ENCODE measurements at regions not wholly inside any gene's neighbourhood (a gene's known extent, or its start where the extent isn't known, plus 50 kb on each side); places are given as distances from the start of the nearest gene placed in this dataset.

DNA sequence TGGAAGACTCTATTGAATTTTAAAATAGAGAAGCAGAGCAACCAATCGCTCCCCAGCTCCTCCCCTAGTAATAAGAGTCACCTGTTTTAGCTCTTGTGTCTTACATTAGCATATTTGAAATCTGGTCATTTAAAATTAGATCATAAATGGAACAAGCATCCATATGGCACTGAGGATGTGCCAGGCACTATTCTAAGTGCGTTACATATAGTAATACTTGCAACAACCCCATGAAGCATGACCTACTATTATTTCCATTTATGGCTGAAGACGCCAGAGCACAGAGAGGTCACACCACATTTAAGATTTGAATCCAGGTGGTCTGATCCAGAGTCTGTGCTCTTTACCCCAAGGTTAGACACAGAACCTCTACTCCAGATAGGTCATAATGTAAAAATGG lies 82.0 kb upstream of the HIVEP3 start:
- no peak for DNase-seq (ENCODE audit: low spot score)
- in situ Hi-C loops (cut with MboI; ENCODE audit: low pct_unique_long_range_greater_than_20kb, low sequenced_read_pairs, unreplicated experiment): no loop called here
- TF ChIP-seq, protein P1, sequence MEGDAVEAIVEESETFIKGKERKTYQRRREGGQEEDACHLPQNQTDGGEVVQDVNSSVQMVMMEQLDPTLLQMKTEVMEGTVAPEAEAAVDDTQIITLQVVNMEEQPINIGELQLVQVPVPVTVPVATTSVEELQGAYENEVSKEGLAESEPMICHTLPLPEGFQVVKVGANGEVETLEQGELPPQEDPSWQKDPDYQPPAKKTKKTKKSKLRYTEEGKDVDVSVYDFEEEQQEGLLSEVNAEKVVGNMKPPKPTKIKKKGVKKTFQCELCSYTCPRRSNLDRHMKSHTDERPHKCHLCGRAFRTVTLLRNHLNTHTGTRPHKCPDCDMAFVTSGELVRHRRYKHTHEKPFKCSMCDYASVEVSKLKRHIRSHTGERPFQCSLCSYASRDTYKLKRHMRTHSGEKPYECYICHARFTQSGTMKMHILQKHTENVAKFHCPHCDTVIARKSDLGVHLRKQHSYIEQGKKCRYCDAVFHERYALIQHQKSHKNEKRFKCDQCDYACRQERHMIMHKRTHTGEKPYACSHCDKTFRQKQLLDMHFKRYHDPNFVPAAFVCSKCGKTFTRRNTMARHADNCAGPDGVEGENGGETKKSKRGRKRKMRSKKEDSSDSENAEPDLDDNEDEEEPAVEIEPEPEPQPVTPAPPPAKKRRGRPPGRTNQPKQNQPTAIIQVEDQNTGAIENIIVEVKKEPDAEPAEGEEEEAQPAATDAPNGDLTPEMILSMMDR (IDR thresholded peaks at IDR 0.05; ENCODE audit: extremely low read depth, insufficient read depth, missing control alignments): no peak

DNA sequence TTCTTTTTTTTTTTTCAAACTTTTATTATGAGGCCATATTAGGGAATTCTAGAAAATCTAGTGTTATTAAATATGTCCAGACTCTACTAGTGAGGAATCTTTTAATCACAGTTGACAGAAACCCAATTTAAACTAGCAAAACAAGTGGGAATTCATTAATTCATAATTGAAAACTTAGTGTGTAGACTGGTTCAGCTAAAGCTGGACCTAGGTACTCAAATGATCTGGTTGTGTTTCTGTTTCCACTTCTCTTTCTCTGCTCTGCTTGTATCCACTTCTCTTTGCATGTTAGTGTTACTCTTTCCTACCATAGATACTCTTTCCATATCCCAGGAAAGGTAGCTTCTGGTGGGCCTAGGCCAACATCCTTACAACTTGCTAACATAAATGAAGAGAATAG lies 81.2 kb upstream of the HIVEP3 start:
- no peak for DNase-seq (ENCODE audit: low spot score)
- in situ Hi-C loops (cut with MboI; ENCODE audit: low pct_unique_long_range_greater_than_20kb, low sequenced_read_pairs, unreplicated experiment): no loop called here
- TF ChIP-seq, protein P1 (IDR thresholded peaks at IDR 0.05; ENCODE audit: extremely low read depth, insufficient read depth, missing control alignments): no peak

DNA sequence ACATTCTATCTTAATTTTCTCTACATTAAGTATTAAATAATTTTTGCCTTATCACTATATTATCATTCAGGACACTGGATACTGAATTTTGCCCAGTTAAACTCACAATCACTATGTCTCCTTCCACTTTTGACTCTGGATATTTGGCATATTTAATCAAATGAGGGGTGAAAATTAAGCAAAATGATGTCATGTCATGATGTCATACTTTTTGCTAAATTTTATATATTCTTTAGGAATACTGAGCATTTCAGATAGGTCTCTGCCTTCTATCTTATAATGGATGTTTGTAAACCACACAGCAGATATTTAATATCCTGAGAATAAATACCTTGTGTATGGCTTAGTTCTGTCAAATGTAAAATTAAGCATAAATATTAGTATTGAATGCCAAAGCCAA lies 79.5 kb upstream of the HIVEP3 start:
- TF ChIP-seq, protein P1 (IDR thresholded peaks at IDR 0.05; ENCODE audit: extremely low read depth, insufficient read depth, missing control alignments): no peak
- in situ Hi-C loops (cut with MboI; ENCODE audit: low pct_unique_long_range_greater_than_20kb, low sequenced_read_pairs, unreplicated experiment): no loop called here
- DNase-seq (ENCODE audit: low spot score): no peak

DNA sequence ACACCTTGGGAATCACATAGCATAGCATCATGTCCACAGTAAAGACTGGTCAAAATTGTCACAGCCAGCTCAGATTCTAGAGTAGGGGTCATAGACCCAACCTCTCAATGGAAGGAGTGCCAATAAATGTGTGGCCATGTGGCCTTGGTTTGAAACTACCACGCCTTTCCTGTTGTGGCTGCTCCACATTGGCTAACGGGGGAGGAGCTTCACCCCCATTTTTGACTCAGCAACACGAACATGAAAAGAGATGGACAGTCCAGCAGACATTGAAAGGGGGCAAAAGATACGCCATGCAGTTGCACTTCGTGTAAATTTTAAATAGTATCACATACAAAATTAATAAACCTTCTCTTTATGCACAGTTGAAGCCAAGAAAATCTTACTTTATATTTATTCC lies 78.4 kb upstream of the HIVEP3 start:
- in situ Hi-C loops (cut with MboI; ENCODE audit: low pct_unique_long_range_greater_than_20kb, low sequenced_read_pairs, unreplicated experiment): no loop called here
- DNase-seq (ENCODE audit: low spot score): no peak
- TF ChIP-seq, protein P1 (IDR thresholded peaks at IDR 0.05; ENCODE audit: extremely low read depth, insufficient read depth, missing control alignments): no peak

DNA sequence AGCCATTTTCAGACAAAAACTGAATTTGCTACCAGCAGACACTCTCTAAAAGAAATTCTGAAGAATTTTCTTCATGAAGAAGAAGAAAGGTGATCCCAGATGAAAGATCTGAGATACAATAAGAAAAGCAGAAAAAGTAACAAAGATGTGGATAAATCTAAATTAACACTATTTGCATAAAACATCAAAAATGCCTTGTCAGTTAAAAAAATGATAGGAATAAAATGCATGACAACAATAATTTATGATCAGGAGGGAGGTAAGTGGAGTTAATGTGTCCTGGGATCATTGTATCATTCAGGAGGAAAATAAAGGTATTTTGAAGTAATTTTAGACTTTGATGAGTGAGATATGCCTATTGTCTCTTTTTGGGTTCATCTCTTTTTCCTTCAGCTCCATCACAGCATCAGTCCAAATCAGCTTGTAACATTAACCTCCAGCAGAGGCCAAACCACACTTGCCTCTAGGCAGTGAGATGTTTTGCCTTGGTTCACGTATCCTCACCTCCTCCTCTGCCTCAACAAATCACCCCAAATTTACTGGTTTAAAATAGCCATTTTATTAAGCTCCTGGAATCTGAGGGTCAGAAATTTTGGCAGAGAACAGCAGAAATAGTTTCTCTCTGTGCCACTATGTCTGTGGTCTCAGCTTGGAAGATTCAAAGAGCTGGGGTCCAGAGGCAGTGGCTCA lies 76.9 kb upstream of the HIVEP3 start:
- in situ Hi-C loops (cut with MboI; ENCODE audit: low pct_unique_long_range_greater_than_20kb, low sequenced_read_pairs, unreplicated experiment): no loop called here
- no peak for DNase-seq (ENCODE audit: low spot score)
- TF ChIP-seq, protein P1 (IDR thresholded peaks at IDR 0.05; ENCODE audit: extremely low read depth, insufficient read depth, missing control alignments): no peak

DNA sequence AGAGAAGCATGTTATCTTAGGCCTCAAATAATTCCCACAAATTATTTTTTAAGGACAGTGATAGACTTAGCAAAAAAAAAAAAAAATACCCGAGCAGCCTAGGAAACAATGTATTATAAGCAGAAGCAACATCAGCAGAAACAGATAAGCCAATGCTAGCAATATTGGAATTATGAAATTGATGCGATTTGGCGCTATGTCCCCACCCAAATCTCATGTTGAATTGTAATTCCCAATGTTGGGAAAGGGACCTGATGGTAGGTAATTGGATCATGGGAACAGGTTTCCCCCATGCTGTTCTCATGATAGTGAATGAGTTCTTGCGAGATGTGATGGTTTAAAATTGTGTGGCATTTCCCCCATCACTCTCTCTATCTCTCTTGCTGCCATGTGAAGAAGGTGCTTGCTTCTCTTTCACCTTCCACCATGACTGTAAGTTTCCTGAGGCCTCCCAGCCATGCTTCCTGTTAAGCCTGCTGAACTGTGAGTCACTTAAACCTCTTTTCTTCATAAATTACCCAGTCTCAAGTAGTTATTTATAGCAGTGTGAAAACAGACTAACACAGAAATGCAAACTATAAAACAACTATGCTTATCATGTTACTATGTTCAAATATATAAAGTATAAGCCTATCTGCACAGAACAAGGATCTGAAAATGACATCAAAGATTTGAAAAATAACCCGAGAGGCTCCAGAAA lies 75.6 kb upstream of the HIVEP3 start:
- TF ChIP-seq, protein P1 (IDR thresholded peaks at IDR 0.05; ENCODE audit: extremely low read depth, insufficient read depth, missing control alignments): no peak
- in situ Hi-C loops (cut with MboI; ENCODE audit: low pct_unique_long_range_greater_than_20kb, low sequenced_read_pairs, unreplicated experiment): no loop called here
- no peak for DNase-seq (ENCODE audit: low spot score)

Measured in GM13977 (cell line).